ENCODE measurements at regions not wholly inside any gene's neighbourhood (a gene's known extent, or its start where the extent isn't known, plus 50 kb on each side); places are given as distances from the start of the nearest gene placed in this dataset.

GRCh38 chr7:94823947-94824346, 83.4 kb upstream of the PPP1R9A start:
- no peaks in the 10 kb centered on the region for H3F3A ChIP-seq (ENCODE audit: insufficient read depth, low read length)
- H3K27me3 ChIP-seq (replicated peaks; ENCODE audit: insufficient read depth, low read length): no peaks in the 10 kb centered on the region
- no peaks in the 10 kb centered on the region for H3K36me3 ChIP-seq (replicated peaks; ENCODE audit: insufficient read depth, low read length)
- H3K27ac ChIP-seq (ENCODE audit: low read length): no peak overlapping the region
- H3K4me3 ChIP-seq (ENCODE audit: low read length): no peak overlapping the region
- no peaks in the 10 kb centered on the region for H3K9me2 ChIP-seq (replicated peaks; ENCODE audit: insufficient read depth, low read length)
- no peaks in the 10 kb centered on the region for H3K4me1 ChIP-seq (ENCODE audit: low read length)
- no peaks in the 10 kb centered on the region for H3K79me2 ChIP-seq (ENCODE audit: low read length)
- no peak overlapping the region for H3K9ac ChIP-seq (ENCODE audit: low read length)
- no peak overlapping the region for H2AFZ ChIP-seq (ENCODE audit: low read length)
- TF ChIP-seq CTCF (IDR thresholded peaks at IDR 0.05; ENCODE audit: low read length) (no peak), EZH2phosphoT487 (IDR thresholded peaks at IDR 0.05; ENCODE audit: low read length) (no peak), EZH2 (optimal IDR thresholded peaks at IDR 0.05; ENCODE audit: low read depth, low read length) (no peak)
- no peak overlapping the region for H3K4me2 ChIP-seq (ENCODE audit: low read depth, low read length)
- no peaks in the 10 kb centered on the region for H3K9me3 ChIP-seq (replicated peaks; ENCODE audit: insufficient read depth, low read length)
- H4K20me1 ChIP-seq (ENCODE audit: insufficient read depth, low read length): no peaks in the 10 kb centered on the region
- no peak for DNase-seq

DNA sequence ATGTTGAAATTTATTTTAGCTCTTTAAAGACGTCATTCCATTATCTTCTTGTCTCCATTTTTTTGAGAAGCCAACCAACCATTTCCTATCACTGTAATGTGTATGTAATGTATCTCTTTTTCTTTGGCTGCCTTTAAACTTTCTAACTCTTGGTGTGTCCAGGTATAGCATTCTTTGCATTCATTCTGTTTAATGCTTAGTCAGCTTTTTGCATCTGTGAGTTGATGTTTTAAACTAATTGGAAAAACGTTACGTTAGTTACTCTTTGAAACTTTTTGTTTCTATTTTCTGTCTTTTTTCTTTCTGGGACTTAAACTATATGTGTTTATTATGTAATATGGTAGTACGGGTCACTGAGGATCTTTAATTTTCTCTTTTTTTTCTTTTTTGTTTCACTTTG, 77.4 kb upstream of the PPP1R9A start:
- DNase-seq: no peak
- Histone ChIP-seq H3K27me3 (replicated peaks; ENCODE audit: insufficient read depth, low read length) (no peaks in the 10 kb centered on the region), H3K36me3 (replicated peaks; ENCODE audit: insufficient read depth, low read length) (no peaks in the 10 kb centered on the region), H4K20me1 (ENCODE audit: insufficient read depth, low read length) (no peaks in the 10 kb centered on the region), H3K9me2 (replicated peaks; ENCODE audit: insufficient read depth, low read length) (no peaks in the 10 kb centered on the region), H3K9me3 (replicated peaks; ENCODE audit: insufficient read depth, low read length) (no peaks in the 10 kb centered on the region), H2AFZ (ENCODE audit: low read length) (no peak overlapping the region), H3F3A (ENCODE audit: insufficient read depth, low read length) (no peaks in the 10 kb centered on the region), H3K79me2 (ENCODE audit: low read length) (no peaks in the 10 kb centered on the region), H3K4me2 (ENCODE audit: low read depth, low read length) (no peak overlapping the region), H3K9ac (ENCODE audit: low read length) (no peak overlapping the region), H3K4me1 (ENCODE audit: low read length) (no peaks in the 10 kb centered on the region), H3K27ac (ENCODE audit: low read length) (no peak overlapping the region), H3K4me3 (ENCODE audit: low read length) (no peak overlapping the region)
- TF ChIP-seq CTCF (IDR thresholded peaks at IDR 0.05; ENCODE audit: low read length) (no peak), EZH2 (optimal IDR thresholded peaks at IDR 0.05; ENCODE audit: low read depth, low read length) (no peak), EZH2phosphoT487 (IDR thresholded peaks at IDR 0.05; ENCODE audit: low read length) (no peak)

DNA sequence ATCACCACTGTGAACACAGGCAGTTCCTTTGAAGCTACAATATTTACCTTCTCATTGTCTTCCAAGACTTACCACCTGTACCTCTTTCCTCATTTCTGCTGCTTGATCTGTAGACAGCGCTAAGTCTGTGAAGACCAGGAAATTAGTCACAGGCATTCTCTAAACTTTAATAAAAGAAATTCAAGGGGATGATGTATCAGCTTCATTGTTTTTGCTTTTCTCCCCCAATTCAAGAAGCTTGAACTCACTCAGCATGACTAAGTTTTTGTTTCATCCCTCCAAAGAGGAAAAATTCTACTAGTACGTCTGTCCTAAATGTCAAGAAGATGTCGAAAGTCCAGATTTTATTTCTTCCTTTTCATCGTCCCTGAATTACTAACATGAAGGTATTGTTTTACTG, 75.3 kb upstream of the PPP1R9A start:
- Histone ChIP-seq H3K9ac (ENCODE audit: low read length) (no peak overlapping the region), H3K27ac (ENCODE audit: low read length) (no peak overlapping the region), H3K79me2 (ENCODE audit: low read length) (no peaks in the 10 kb centered on the region), H3K4me3 (ENCODE audit: low read length) (no peak overlapping the region), H3K9me3 (replicated peaks; ENCODE audit: insufficient read depth, low read length) (no peaks in the 10 kb centered on the region), H3K4me2 (ENCODE audit: low read depth, low read length) (no peak overlapping the region), H3K9me2 (replicated peaks; ENCODE audit: insufficient read depth, low read length) (no peaks in the 10 kb centered on the region), H3K27me3 (replicated peaks; ENCODE audit: insufficient read depth, low read length) (no peaks in the 10 kb centered on the region), H2AFZ (ENCODE audit: low read length) (no peak overlapping the region), H4K20me1 (ENCODE audit: insufficient read depth, low read length) (no peaks in the 10 kb centered on the region), H3F3A (ENCODE audit: insufficient read depth, low read length) (no peaks in the 10 kb centered on the region), H3K4me1 (ENCODE audit: low read length) (no peaks in the 10 kb centered on the region), H3K36me3 (replicated peaks; ENCODE audit: insufficient read depth, low read length) (no peaks in the 10 kb centered on the region)
- no peak for DNase-seq
- TF ChIP-seq CTCF (IDR thresholded peaks at IDR 0.05; ENCODE audit: low read length): no peak
- TF ChIP-seq EZH2phosphoT487 (IDR thresholded peaks at IDR 0.05; ENCODE audit: low read length): no peak
- TF ChIP-seq EZH2 (optimal IDR thresholded peaks at IDR 0.05; ENCODE audit: low read depth, low read length): no peak

All from MM.1S (cell line).